ENCODE measurements at regions not wholly inside any gene's neighbourhood (a gene's known extent, or its start where the extent isn't known, plus 50 kb on each side); places are given as distances from the start of the nearest gene placed in this dataset.

DNA sequence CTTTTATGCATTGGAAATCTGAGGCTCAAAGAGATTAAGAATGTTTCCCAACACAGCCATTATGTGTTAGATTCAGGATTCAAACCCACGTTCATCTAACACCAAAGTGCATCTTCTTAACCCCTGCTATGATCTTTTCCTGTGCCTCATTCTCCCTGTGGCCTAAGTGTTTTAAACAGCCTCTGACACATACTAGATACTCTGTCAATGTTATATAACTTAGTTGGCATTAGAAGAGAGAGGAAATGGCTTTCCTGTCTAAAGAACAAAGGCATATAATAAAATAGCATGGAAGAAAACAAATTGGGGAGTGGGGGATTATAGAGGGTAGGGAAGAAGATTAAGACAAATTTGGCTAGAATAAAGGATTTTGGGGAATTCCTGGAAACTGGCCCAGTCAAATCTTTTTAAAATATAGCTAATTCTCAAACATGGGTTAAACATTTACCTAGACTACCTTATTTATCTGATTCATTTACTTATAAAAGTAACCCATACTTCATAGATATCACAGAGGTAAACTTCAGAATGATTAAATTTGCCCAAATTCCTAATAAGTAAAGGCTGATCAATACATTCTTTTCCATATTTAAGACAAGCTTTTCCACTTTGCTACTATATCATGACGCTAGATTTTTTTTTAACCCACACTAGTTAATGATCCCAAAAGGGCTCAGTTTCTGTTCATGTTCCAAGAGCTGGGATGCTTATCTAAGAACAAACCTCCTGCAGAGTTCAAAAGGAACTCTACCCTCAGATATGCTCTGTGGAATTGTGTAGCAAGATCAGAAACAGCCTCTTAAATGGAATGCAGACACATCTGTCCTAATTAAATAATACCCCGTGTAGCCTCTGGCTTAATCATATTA is 122.9 kb upstream of the PTPRG start:
- TF ChIP-seq POLR2A (IDR thresholded peaks at IDR 0.05) (no peak), POLR2AphosphoS5 (IDR thresholded peaks at IDR 0.05) (no peak), EP300 (IDR thresholded peaks at IDR 0.05) (no peak)
- TF ChIP-seq, protein P1, sequence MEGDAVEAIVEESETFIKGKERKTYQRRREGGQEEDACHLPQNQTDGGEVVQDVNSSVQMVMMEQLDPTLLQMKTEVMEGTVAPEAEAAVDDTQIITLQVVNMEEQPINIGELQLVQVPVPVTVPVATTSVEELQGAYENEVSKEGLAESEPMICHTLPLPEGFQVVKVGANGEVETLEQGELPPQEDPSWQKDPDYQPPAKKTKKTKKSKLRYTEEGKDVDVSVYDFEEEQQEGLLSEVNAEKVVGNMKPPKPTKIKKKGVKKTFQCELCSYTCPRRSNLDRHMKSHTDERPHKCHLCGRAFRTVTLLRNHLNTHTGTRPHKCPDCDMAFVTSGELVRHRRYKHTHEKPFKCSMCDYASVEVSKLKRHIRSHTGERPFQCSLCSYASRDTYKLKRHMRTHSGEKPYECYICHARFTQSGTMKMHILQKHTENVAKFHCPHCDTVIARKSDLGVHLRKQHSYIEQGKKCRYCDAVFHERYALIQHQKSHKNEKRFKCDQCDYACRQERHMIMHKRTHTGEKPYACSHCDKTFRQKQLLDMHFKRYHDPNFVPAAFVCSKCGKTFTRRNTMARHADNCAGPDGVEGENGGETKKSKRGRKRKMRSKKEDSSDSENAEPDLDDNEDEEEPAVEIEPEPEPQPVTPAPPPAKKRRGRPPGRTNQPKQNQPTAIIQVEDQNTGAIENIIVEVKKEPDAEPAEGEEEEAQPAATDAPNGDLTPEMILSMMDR (IDR thresholded peaks at IDR 0.05), result no peak
- H3K27me3 ChIP-seq, result no peaks in the 10 kb centered on the region
- no peak for ATAC-seq (ENCODE audit: low FRiP score in 2 of 2)
- no peaks in the 10 kb centered on the region for H3K4me1 ChIP-seq
- H3K4me3 ChIP-seq, result no peak overlapping the region
- H3K36me3 ChIP-seq, result no peaks in the 10 kb centered on the region
- H3K9me3 ChIP-seq, result peaks cover 0 to 5% (median 0%) of the 10 kb centered on the region in 4 donors
- no peak for DNase-seq
- WGBS, 2 donors, result 42 to 50% methylated on average over 3 of the region's 3 CpGs
- H3K27ac ChIP-seq, result no peak overlapping the region

DNA sequence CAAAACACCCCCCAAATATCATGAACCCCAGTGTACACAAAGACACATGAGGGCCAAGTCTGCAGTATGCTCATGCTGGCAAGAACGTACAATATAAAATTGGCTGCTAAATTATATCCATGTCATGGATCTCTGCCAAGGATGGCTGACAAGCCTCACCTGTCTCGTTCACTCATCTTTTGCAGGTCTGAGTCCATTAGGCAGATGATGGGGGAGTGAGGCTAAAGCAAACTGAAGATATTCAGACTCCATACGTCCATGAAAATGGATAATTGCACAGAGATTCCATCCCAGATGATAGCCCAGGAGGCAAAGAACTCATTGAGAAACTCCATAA is 122.3 kb upstream of the PTPRG start:
- H3K9me3 ChIP-seq, result peaks cover 0 to 5% (median 0%) of the 10 kb centered on the region in 4 donors
- no peaks in the 10 kb centered on the region for H3K36me3 ChIP-seq
- no peak overlapping the region for H3K27ac ChIP-seq
- no peaks in the 10 kb centered on the region for H3K4me1 ChIP-seq
- WGBS, 2 donors, result 65 to 74% methylated on average over 3 of the region's 3 CpGs
- H3K27me3 ChIP-seq, result no peaks in the 10 kb centered on the region
- no peak for ATAC-seq (ENCODE audit: low FRiP score in 2 of 2)
- no peak overlapping the region for H3K4me3 ChIP-seq
- TF ChIP-seq POLR2A (IDR thresholded peaks at IDR 0.05) (no peak), EP300 (IDR thresholded peaks at IDR 0.05) (no peak), POLR2AphosphoS5 (IDR thresholded peaks at IDR 0.05) (no peak)
- TF ChIP-seq, protein P1 (IDR thresholded peaks at IDR 0.05), result no peak
- no peak for DNase-seq

DNA sequence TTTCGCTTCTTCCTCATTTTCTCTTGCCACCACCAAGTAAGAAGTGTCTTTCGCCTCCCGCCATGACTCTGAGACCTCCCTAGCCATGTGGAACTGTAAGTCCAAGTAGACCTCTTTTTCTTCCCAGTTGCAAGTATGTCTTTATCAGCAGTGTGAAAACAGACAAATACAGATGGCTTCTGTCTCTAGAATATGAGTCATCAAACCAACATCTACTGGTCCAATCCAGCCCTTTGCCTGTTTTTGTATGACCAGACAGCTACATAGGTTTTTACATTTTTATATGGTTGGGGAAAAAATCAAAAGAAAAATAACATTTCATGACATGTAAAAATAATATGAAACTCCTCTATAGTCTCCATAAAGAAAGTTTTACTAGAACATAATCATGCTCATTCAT is 118.7 kb upstream of the PTPRG start:
- WGBS, 2 donors, result 92 to 99% methylated on average over 3 of the region's 3 CpGs
- no peak for ATAC-seq (ENCODE audit: low FRiP score in 2 of 2)

DNA sequence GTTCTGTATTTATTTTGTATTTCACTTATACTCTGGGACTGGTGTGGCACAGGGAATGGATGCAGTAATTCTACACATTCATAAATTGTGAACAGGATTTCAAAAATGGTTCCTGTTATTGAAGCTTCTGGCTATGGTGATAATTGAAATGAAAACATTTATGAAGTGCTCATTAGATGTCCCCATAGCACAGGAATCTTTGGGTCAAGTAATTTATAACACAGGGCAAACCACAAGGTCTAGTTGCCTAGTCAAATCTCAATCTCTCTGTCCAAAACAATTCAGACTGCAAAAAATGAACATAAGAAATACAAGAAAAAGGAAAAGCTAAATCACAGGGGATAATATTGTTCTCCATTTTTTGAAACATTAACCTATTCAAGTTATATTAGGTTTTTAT is 117.5 kb upstream of the PTPRG start:
- H3K4me3 ChIP-seq, result no peak overlapping the region
- no peak for ATAC-seq (ENCODE audit: low FRiP score in 2 of 2)
- no peaks in the 10 kb centered on the region for H3K9me3 ChIP-seq
- no peaks in the 10 kb centered on the region for H3K27me3 ChIP-seq
- no peak for DNase-seq
- H3K36me3 ChIP-seq, result no peaks in the 10 kb centered on the region
- H3K4me1 ChIP-seq, result no peaks in the 10 kb centered on the region
- TF ChIP-seq EP300 (IDR thresholded peaks at IDR 0.05), result no peak
- no peak for TF ChIP-seq POLR2AphosphoS5 (IDR thresholded peaks at IDR 0.05)
- TF ChIP-seq POLR2A (IDR thresholded peaks at IDR 0.05), result no peak
- TF ChIP-seq, protein P1 (IDR thresholded peaks at IDR 0.05), result no peak
- H3K27ac ChIP-seq, result no peak overlapping the region

More for the DNA sequence above, 118.7 kb upstream of the PTPRG start:
- no peak overlapping the region for H3K4me3 ChIP-seq
- H3K36me3 ChIP-seq, result no peaks in the 10 kb centered on the region
- H3K9me3 ChIP-seq, result no peaks in the 10 kb centered on the region
- H3K27ac ChIP-seq, result no peak overlapping the region
- no peak for TF ChIP-seq POLR2AphosphoS5 (IDR thresholded peaks at IDR 0.05)
- TF ChIP-seq POLR2A (IDR thresholded peaks at IDR 0.05), result no peak
- TF ChIP-seq, protein P1 (IDR thresholded peaks at IDR 0.05), result no peak
- no peak for TF ChIP-seq EP300 (IDR thresholded peaks at IDR 0.05)
- no peaks in the 10 kb centered on the region for H3K4me1 ChIP-seq
- H3K27me3 ChIP-seq, result no peaks in the 10 kb centered on the region
- DNase-seq, result no peak

DNA sequence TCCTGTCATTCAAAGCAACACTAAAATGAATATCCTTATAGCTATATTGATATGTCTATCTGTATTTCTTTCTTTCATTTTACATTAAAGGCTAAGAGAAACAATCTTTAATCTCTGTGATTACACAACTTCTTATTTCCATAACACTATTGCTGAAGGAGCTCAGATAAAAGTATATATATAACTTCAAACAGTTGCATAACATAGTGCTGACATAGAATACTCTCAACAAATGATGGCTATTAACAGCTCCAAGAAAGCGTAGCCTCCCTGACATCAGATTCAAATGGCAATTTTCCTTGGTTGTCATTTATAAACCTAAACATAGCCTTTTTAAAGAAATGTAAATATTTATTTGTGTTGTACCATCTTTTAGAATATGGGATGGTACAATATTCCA is 116.6 kb upstream of the PTPRG start:
- no peak for TF ChIP-seq POLR2A (IDR thresholded peaks at IDR 0.05)
- Histone ChIP-seq H3K9me3 (no peaks in the 10 kb centered on the region), H3K27me3 (no peaks in the 10 kb centered on the region), H3K4me1 (peaks cover 0 to 3% (median 0%) of the 10 kb centered on the region in 4 donors), H3K27ac (no peak overlapping the region), H3K4me3 (no peak overlapping the region), H3K36me3 (no peaks in the 10 kb centered on the region)
- ATAC-seq (ENCODE audit: low FRiP score in 2 of 2), result no peak
- DNase-seq, result no peak
- 82 to 90% methylated on average over 1 of the region's 1 CpG for WGBS, 2 donors

Measured in upper lobe of left lung (tissue), 6 donors.